ENCODE measurements at regions not wholly inside any gene's neighbourhood (a gene's known extent, or its start where the extent isn't known, plus 50 kb on each side); places are given as distances from the start of the nearest gene placed in this dataset.

DNA sequence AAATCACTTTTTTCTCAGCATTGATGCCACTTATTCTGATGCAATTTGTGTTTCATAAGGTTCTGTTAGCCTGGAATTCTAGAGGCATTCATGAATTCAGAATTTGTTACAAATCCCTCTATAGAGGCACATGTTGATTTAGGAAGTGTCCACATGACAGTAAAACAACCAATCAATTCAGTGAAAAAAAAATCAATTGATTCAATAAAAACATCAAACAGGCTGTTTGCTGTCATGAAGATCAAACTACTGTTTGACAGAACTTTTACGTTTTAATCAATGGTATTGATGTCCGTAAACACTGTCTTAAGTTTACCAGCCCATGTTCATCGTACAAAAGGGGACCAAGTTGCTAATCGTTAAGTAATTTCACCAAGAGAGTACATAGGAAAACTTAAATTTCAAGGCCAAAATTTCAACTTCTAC lies 261.5 kb downstream of the FIGN start:
- TF ChIP-seq EZH2phosphoT487 (conservative IDR thresholded peaks at IDR 0.05; ENCODE audit: low read length) = no peak
- TF ChIP-seq, protein P1, sequence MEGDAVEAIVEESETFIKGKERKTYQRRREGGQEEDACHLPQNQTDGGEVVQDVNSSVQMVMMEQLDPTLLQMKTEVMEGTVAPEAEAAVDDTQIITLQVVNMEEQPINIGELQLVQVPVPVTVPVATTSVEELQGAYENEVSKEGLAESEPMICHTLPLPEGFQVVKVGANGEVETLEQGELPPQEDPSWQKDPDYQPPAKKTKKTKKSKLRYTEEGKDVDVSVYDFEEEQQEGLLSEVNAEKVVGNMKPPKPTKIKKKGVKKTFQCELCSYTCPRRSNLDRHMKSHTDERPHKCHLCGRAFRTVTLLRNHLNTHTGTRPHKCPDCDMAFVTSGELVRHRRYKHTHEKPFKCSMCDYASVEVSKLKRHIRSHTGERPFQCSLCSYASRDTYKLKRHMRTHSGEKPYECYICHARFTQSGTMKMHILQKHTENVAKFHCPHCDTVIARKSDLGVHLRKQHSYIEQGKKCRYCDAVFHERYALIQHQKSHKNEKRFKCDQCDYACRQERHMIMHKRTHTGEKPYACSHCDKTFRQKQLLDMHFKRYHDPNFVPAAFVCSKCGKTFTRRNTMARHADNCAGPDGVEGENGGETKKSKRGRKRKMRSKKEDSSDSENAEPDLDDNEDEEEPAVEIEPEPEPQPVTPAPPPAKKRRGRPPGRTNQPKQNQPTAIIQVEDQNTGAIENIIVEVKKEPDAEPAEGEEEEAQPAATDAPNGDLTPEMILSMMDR (IDR thresholded peaks at IDR 0.05; ENCODE audit: insufficient read depth, low read length, poor library complexity, severe bottlenecking) = no peak
